Stimulated activated CD4-positive, alpha-beta T cell treated with anti-CD3 and anti-CD28 coated beads, Interleukin-1b, Interleukin-23, amount 100 ng/mL, for 1 hour (primary cell): ENCODE measurements at regions not wholly inside any gene's neighbourhood (a gene's known extent, or its start where the extent isn't known, plus 50 kb on each side); places are given as distances from the start of the nearest gene placed in this dataset.
"Not testable (repeated sequence)": the region's sequence is repeated elsewhere in the genome, so short reads cannot be mapped to it uniquely, and the experiment has no call there.

Experiments used
- DNase-seq, 2 donors: peaks; one replicate each; pipeline ENCODE4 v3.0.0-alpha.2; 2020; ENCODE audit warnings: low read depth in 2 of 2

- DNase-seq = no peak
Measured at GRCh38 chr12:97984436-97984835, 521.8 kb downstream of the RMST start.

- no peak for DNase-seq
Measured at GRCh38 chr12:97984974-97985580, 522.5 kb downstream of the RMST start.

GRCh38 chr12:97985834-97986233, 523.2 kb downstream of the RMST start:
- DNase-seq = no peak

- not testable (repeated sequence) for DNase-seq
Measured at GRCh38 chr12:97988588-97988987, 526.0 kb downstream of the RMST start.

DNA sequence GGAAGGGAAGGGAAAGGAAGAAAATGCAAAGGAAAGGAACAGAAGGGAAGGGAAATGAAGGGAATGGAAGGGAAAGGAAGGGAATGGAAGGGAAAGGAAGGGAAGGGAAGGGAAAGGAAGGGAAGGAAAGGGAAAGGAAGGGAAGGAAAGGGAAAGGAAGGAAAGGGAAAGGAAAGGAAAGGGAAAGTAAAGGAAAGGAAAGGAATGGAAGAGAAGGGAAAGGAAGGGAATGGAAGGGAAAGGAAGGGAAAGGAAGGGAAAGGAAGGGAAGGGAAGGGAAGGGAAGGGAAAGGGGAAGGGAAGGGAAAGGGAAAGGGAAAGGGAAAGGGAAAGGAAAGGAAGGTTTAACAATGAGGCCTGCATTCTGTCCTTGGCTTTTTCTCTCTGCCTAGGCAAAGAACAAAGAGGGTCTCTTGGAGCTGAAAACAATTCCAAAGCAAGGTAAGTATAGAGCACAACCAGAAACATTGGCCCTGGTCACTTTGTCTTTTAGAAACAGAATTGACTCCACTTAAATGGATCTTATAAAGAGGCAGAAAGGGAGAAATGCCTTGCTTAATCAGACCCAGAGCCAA, 525.9 kb upstream of the TMPO start:
- DNase-seq = no peak

DNA sequence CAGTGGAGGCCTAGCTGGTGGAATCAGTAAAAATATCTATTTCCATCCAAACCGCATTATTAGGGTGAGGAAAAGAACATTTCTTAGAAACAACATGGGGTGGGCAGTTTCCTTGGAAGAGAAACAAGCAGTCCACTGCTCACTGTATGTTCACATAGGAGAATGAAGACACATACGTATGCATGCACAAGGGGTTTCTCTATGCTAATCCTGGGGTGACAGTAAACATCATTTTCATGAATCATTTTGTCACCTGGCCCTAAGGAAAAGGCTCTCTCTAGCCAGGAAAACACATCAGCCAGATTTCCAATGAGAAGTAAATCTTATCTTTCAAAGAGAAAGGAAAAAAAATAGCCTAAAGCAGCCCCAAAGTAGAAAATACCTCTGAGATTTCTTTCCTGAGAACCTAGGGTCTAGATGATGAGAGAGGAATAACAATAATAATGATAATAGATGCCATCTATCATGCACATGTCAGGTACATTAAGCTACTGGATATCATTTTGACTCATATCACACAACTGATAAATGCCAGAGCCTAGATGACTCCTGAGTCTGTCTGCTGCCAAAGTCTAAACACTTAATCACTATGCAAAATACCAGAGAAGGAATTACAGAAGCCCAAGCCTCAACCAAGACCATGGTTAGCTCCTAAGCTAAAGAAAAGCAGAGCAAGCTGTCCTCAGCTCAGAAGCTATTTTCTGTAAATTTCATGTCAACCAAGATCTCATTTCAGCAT, 520.5 kb upstream of the TMPO start:
- no peak for DNase-seq

DNA sequence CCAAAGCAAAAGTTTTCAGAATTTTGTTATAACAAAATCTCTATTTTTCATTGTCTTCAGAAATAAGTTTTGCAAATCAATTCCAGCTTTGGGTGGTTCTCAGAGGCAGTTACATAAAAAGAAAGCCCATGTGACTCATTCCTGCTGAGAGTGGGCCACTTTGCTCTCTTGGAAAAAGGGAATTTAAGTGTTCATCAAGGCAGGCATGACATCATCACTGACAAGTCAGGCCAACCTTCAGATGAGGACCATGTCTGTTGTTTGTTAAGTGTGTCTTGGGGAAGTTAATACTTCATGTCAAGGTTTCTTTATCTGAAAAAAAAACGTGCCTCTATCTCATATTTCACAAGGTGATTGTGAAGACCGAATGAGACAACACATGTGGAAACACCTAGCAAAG, 519.8 kb upstream of the TMPO start:
- no peak for DNase-seq

DNA sequence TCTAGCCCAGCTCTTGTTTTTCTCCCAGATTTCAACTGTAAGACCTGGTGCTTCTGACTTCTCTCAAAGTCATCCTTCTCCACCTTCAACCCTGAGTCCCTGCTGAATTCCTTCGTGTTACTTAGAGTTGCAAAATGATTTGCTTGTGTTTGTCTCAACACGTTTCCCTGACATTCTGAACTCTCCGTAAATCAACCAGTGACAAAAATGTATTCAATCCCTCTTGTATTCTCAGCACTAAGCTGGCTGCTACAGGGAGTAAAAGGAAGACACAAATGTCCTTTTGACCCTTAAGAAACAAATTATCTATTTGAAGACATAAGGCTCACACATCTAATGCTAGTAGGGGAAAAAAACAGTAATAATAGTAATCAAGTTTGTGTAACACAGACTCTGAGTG, 514.0 kb upstream of the TMPO start:
- DNase-seq = no peak

DNA sequence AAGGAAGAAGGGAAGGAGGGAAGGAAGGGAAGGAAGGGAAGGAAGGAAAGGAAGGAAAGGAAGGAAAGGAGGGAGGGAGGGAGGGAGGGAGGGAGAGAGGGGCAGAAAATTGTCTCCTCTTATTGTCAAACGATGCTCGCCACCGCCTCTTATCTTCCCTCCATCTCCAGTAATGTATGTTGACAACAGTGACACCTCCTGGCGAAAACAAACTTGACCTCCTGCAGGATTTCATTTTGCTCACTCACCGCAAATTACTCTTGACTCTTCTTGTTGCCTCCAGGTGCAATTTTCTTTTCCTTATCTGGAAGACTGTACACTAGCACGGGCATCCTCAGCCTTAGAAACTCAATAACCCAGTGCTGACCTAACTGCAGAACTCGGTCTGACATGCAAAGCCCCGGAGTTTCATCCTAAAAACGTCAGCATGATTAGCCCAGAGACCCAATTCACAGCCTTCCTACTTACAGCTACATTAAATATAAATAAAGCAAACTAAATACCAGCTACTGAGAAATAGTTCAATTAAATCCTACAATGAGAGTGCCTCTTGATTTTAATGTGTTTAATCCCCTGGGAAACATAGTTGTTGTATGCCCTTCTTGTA, 512.4 kb upstream of the TMPO start:
- DNase-seq = no peak

- DNase-seq = no peak
Measured at GRCh38 chr12:98007963-98008362, 507.4 kb upstream of the TMPO start.

DNA sequence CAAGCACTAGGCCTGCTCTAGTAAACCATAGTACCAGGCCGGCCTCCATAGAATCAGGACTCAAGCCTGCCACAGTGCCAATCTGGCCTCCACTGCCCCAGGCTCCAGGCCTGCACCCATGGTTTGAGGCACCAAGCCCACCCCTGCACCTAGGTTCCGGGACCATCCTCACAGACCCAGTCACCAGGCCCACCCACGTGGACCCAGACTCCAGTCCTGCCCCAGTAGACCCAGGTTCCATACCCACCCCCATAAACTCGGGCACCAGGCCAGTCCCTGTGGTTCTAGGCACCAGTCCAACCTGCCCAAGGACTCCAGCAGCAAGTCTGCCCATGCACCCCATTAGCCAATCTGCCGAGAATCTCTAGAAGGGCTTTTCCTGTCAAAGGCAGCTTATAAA, 501.8 kb upstream of the TMPO start:
- DNase-seq = no peak

- no peak for DNase-seq
Measured at GRCh38 chr12:98018836-98019235, 496.6 kb upstream of the TMPO start.

GRCh38 chr12:98020376-98020775, 495.0 kb upstream of the TMPO start:
- no peak for DNase-seq

- DNase-seq = no peak
Measured at GRCh38 chr12:98022961-98023360, 492.4 kb upstream of the TMPO start.

DNA sequence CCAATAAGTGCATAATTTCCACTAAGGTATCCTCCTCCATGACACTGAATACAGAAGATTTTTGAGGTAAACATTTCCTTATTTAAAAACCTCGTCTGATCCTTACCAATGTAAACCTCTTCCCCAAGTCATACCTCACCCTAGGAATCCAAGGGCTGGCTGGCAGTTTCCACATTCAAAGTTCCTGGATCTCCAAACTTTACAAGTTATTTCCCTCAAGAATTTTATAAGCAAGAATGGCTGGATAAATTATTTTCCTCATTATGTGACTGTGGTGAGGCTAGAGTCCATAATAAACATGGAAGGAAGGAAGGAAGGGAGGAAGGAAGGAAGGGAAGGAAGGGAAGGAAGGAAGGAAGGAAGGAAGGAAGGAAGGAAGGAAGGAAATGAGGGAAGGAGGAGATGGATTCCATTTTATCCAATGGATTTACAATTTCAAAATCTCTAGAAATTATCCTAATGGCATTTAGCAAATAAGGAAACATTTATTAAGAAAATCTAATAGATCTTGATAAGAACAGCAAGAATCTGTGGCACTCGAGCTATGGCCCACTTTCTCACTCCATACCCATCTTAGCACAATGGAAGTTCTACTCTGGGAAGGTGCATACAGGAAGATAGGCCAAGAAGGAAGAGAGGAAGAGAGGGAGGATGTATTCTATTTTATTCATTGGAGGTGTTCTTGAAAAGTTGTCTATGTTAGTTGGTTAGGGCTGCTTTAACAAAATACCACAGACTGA, 477.8 kb upstream of the TMPO start:
- DNase-seq = no peak

DNA sequence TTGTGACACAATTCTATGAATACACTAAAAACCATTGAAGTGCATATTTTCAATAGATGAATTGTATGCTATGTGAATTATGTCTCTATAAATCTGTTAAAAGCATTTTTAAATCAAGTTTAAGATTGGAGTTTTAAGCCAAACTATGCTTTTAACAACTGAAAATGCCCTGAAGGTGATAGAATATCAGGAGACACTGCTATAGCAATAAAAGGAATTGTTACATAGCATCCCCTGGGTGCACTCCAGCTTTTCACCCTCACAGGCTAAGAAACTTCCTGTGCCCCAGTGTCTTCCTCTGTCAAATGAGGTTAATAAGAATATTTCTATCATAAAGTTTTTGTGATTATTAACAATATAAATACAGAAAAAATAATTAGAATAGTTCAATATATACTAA, 472.7 kb upstream of the TMPO start:
- no peak for DNase-seq

GRCh38 chr12:98045395-98045794, 470.0 kb upstream of the TMPO start:
- DNase-seq = no peak

DNA sequence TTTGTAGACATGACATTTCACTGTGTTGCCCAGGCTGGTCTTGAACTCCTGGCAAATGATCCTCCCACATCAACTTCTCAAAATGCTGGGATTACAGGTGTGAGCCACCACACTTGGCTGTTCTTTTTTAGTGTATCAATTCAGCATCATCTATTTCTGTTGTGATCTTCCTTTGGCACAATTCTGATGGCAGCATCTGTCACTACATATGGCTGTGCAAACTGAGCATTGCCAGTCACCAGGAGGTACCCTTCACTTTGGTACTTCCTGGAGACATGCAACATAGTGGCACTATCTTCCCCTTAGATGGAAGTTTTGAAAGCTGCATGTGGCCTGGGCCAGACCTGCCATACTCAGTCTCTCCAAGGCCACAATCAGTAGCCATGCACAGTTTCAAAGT, 467.1 kb upstream of the TMPO start:
- DNase-seq = no peak

GRCh38 chr12:98053202-98053601, 462.2 kb upstream of the TMPO start:
- DNase-seq = no peak

DNA sequence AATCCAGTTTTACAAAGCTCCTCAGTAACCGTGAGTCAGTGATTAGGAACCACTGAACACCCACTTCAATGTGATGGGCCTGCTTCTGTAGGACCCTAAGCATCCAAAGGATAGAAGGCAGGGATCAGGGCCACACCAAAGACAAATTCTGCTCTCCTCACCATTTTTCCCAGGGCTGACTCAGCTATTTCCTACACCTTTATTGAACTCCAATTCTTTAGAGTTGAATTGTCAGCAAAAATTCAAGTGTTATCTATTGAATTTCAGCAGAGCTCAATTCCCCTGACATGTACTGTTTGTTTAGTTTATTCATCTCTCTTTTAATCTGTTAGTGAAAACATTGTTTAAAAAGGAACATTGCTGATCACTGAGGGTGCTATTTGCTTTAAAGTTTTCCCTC, 457.7 kb upstream of the TMPO start:
- no peak for DNase-seq

DNA sequence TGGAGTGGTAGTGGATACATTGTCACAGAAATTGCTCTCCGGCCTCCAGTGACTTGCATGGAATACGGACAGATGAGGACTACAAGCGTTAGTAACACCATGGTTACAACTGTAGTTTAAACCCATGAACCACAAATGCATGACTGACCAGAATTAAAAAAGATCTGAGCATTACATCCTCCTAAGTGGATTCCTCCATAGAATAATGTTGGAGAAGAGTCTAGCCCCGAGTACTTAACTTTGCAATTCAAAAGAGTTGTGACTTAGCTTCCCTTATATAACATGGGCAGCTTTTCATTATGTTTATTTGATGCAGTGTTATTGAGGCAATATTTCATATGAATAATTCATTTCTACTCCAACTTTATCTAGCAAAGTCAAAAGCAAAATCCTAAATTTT, 457.2 kb upstream of the TMPO start:
- DNase-seq = no peak

DNA sequence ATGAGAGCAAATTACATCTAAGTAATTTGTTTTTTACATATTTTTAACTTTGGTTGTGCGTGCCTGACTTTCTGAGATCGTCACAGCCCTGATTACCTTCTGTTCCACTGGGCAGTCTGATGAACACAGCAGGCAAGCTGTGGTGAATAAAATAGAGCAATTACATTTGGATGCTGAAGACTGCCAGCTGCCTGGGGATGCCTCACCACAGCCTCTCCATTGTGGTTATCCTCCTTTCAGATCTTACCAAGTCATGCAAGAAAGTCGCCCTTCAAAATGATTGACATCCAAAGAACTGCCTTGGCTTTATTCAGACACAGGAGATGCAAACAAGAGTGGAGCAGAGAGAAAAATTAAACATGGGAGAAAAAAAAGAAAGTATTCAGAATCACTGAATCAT, 456.6 kb upstream of the TMPO start:
- DNase-seq = no peak
